CD14-positive monocyte (primary cell): ENCODE measurements at regions not wholly inside any gene's neighbourhood (a gene's known extent, or its start where the extent isn't known, plus 50 kb on each side); places are given as distances from the start of the nearest gene placed in this dataset.

Experiments used
- DNase-seq, 3 donors: peaks; one replicate each; pipeline ENCODE4 v3.0.0-alpha.2; 2011 to 2022
- H2AFZ ChIP-seq: 2 replicates; pipeline ENCODE4 v1.6.0; 2012; ENCODE audit warnings: mild to moderate bottlenecking, low read depth, low read length, inconsistent platforms; ENCODE audit not compliant: insufficient read depth, poor library complexity, severe bottlenecking
- H3K27ac ChIP-seq, 2 donors: 1 replicate in 1 of 2; 2 replicates in 1 of 2; pipeline ENCODE4 v1.5.1; 2012 to 2013; ENCODE audit warnings: low read length in 2 of 2, control low read depth in 1 of 2, inconsistent platforms in 1 of 2, low read depth in 1 of 2, mild to moderate bottlenecking in 1 of 2
- H3K27me3 ChIP-seq, 2 donors: one replicate each; pipeline versions ENCODE4 v1.6.0 to v1.6.1; 2011 to 2013; ENCODE audit warnings: low read length in 2 of 2; ENCODE audit not compliant: control insufficient read depth in 2 of 2, insufficient read depth in 2 of 2
- H3K36me3 ChIP-seq, 2 donors: replicated peaks in 1 of 2; 1 replicate in 1 of 2; 2 replicates in 1 of 2; pipeline versions ENCODE4 v1.5.1 to v1.6.1; 2012 to 2013; ENCODE audit warnings: low read length in 2 of 2, control low read depth in 1 of 2, inconsistent platforms in 1 of 2, mild to moderate bottlenecking in 1 of 2; ENCODE audit not compliant: insufficient read depth in 2 of 2, control insufficient read depth in 1 of 2
- H3K4me1 ChIP-seq, 2 donors: 1 replicate in 1 of 2; 2 replicates in 1 of 2; pipeline versions ENCODE4 v1.5.1 to v1.6.1; 2012 to 2013; ENCODE audit warnings: low read length in 2 of 2, control low read depth in 1 of 2, inconsistent platforms in 1 of 2, mild to moderate bottlenecking in 1 of 2, moderate library complexity in 1 of 2; ENCODE audit not compliant: insufficient read depth in 2 of 2, control insufficient read depth in 1 of 2
- H3K4me2 ChIP-seq: replicated peaks from 2 replicates; pipeline ENCODE3; 2012; ENCODE audit warnings: low read length, moderate library complexity, mild to moderate bottlenecking; ENCODE audit not compliant: poor library complexity, severe bottlenecking; ENCODE audit errors: extremely low read depth
- H3K4me3 ChIP-seq, 3 experiments: fragments of 200-600 bp in 1 of 3; sonication (generic) in 1 of 3; replicated peaks in 1 of 3; 1 replicate in 2 of 3; 2 replicates in 1 of 3; pipeline ENCODE4 v1.5.1; 2011 to 2013; ENCODE audit warnings: low read length in 3 of 3, mild to moderate bottlenecking in 3 of 3, control low read depth in 2 of 3, low read depth in 2 of 3, inconsistent platforms in 1 of 3, moderate library complexity in 1 of 3
- H3K79me2 ChIP-seq: 2 replicates; pipeline ENCODE4 v1.6.0; 2012; ENCODE audit warnings: mild to moderate bottlenecking, control low read depth, inconsistent platforms, low read length, moderate library complexity; ENCODE audit not compliant: insufficient read depth
- H3K9ac ChIP-seq: 2 replicates; pipeline ENCODE4 v1.6.0; 2017; ENCODE audit warnings: low read length, mild to moderate bottlenecking; ENCODE audit not compliant: insufficient read depth, poor library complexity, severe bottlenecking
- H3K9me3 ChIP-seq, 2 donors: replicated peaks in 1 of 2; 1 replicate in 1 of 2; 2 replicates in 1 of 2; pipeline versions ENCODE4 v1.5.1 to v1.6.1; 2012 to 2013; ENCODE audit warnings: low read length in 2 of 2, control low read depth in 1 of 2; ENCODE audit not compliant: control insufficient read depth in 1 of 2, insufficient read depth in 1 of 2
- H4K20me1 ChIP-seq: 2 replicates; pipeline ENCODE4 v1.6.0; 2012; ENCODE audit warnings: mild to moderate bottlenecking, low read length, control low read depth, moderate library complexity; ENCODE audit not compliant: insufficient read depth
- H3K27ac Mint-ChIP-seq, 7 donors: one replicate each; pipeline ENCODE4 v1.8.0; 2020; ENCODE audit warnings: mild to moderate bottlenecking in 7 of 7, mixed read lengths in 7 of 7, moderate library complexity in 6 of 7, inconsistent platforms in 2 of 7
- H3K27me3 Mint-ChIP-seq, 3 donors: one replicate each; pipeline ENCODE4 v1.8.0; 2021 to 2022; ENCODE audit warnings: low read depth in 3 of 3, mild to moderate bottlenecking in 3 of 3, mixed read lengths in 3 of 3, moderate library complexity in 3 of 3, inconsistent platforms in 1 of 3
- H3K36me3 Mint-ChIP-seq, 2 donors: one replicate each; pipeline ENCODE4 v1.8.0; 2020; ENCODE audit warnings: mixed read lengths in 2 of 2, inconsistent platforms in 1 of 2, mild to moderate bottlenecking in 1 of 2
- H3K4me1 Mint-ChIP-seq: one replicate; pipeline ENCODE4 v1.8.0; 2020; ENCODE audit warnings: mild to moderate bottlenecking, mixed read lengths
- H3K4me3 Mint-ChIP-seq, 2 donors: one replicate each; pipeline ENCODE4 v1.8.0; 2020; ENCODE audit warnings: mild to moderate bottlenecking in 2 of 2, mixed read lengths in 2 of 2, moderate library complexity in 1 of 2
- H3K9me3 Mint-ChIP-seq, 7 donors: one replicate each; pipeline ENCODE4 v1.8.0; 2020 to 2022; ENCODE audit warnings: mixed read lengths in 7 of 7, mild to moderate bottlenecking in 6 of 7, moderate library complexity in 6 of 7, inconsistent platforms in 2 of 7
- WGBS: methylation state at CpG from one replicate; pipeline ENCODE4 v1.1.5; 2013; ENCODE audit warnings: missing lambda C conversion rate; ENCODE audit not compliant: insufficient coverage; 5-methylcytosine and 5-hydroxymethylcytosine counted together
- intact Hi-C, 2 donors: fragments of 100-400 bp; cut with micrococcal nuclease; formaldehyde crosslinking; loops; one replicate each; pipeline versions ENCODE4 v1.15.0 to v1.15.1; 2023
- TF ChIP-seq, protein P1 (sequence below): fragments of 200-600 bp; IDR thresholded peaks from one replicate; pipeline ENCODE4 v1.8.0; 2022; ENCODE audit warnings: antibody characterized with exemption, mild to moderate bottlenecking

DNA sequence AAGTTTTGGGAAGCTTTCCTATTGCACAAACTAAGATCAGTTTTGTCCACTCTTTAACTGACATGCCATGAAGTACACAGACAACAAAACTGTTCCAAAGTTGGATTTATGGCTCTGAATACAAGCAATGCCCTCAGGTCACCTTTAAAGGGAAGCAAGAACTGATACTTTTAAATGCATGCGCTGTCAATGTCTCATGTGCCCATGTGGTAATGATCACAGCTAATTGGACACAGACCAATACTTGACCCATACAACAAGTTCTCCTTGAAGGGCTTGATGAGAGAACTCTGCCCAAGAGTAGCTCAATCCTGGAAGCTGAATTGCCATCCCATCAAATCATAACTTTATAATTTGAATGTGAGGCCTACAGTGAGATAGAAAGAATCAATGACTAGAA is 624.9 kb downstream of the ETS1 start:
- Mint-ChIP-seq H3K36me3 (no peaks in the 10 kb centered on the region), H3K27me3 (peaks cover 0 to 3% (median 0%) of the 10 kb centered on the region in 3 donors), H3K27ac (no peak overlapping the region), H3K9me3 (peaks cover 0 to 3% (median 0%) of the 10 kb centered on the region in 7 donors), H3K4me3 (no peak overlapping the region), H3K4me1 (no peaks in the 10 kb centered on the region)
- Histone ChIP-seq H4K20me1 (no peaks in the 10 kb centered on the region), H3K9ac (no peak overlapping the region), H3K4me2 (no peak overlapping the region), H3K36me3 (no peaks in the 10 kb centered on the region), H3K27me3 (no peaks in the 10 kb centered on the region), H2AFZ (no peak overlapping the region), H3K9me3 (no peaks in the 10 kb centered on the region), H3K4me1 (no peaks in the 10 kb centered on the region), H3K4me3 (no peak overlapping the region), H3K27ac (no peak overlapping the region), H3K79me2 (no peaks in the 10 kb centered on the region)
- intact Hi-C loops, result no loop called here
- TF ChIP-seq, protein P1, sequence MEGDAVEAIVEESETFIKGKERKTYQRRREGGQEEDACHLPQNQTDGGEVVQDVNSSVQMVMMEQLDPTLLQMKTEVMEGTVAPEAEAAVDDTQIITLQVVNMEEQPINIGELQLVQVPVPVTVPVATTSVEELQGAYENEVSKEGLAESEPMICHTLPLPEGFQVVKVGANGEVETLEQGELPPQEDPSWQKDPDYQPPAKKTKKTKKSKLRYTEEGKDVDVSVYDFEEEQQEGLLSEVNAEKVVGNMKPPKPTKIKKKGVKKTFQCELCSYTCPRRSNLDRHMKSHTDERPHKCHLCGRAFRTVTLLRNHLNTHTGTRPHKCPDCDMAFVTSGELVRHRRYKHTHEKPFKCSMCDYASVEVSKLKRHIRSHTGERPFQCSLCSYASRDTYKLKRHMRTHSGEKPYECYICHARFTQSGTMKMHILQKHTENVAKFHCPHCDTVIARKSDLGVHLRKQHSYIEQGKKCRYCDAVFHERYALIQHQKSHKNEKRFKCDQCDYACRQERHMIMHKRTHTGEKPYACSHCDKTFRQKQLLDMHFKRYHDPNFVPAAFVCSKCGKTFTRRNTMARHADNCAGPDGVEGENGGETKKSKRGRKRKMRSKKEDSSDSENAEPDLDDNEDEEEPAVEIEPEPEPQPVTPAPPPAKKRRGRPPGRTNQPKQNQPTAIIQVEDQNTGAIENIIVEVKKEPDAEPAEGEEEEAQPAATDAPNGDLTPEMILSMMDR, result no peak
- no CpG with 5 or more reads among the region's 1 CpG for WGBS
- no peak for DNase-seq

DNA sequence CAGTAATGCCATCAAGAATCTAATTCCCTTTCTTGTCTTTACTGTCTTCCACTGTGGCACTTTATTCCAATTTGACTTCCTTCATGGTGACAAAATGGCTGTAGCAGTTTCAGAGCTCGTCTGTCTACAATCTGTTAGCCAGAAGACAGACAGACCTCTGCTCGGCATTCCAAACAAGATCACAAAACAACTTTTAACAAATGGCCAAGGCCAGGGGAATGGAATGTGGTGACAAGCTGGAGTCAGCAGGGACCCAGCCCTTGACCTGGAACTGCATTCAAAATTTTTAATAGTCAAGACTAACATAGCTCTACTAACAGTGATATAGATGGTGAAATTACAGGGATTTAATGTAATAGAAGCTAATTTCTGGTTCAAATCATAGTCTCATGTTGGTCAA is 637.2 kb downstream of the ETS1 start:
- Histone ChIP-seq H3K36me3 (no peaks in the 10 kb centered on the region), H3K4me3 (no peak overlapping the region), H3K4me1 (no peaks in the 10 kb centered on the region), H4K20me1 (no peaks in the 10 kb centered on the region), H3K4me2 (no peak overlapping the region), H3K27ac (no peak overlapping the region), H3K9ac (no peak overlapping the region), H3K27me3 (no peaks in the 10 kb centered on the region), H3K79me2 (no peaks in the 10 kb centered on the region), H3K9me3 (no peaks in the 10 kb centered on the region), H2AFZ (no peak overlapping the region)
- Mint-ChIP-seq H3K27ac (peak overlapping the region in 1 of 7 donors; percentile 16), H3K4me3 (no peak overlapping the region), H3K9me3 (peaks cover 0 to 14% (median 2%) of the 10 kb centered on the region in 7 donors), H3K36me3 (no peaks in the 10 kb centered on the region), H3K27me3 (peaks cover 0 to 1% (median 0%) of the 10 kb centered on the region in 3 donors), H3K4me1 (no peaks in the 10 kb centered on the region)
- TF ChIP-seq, protein P1, result no peak
- intact Hi-C loops, result no loop called here
- no peak for DNase-seq
- WGBS, result 83% methylated on average over 1 of the region's 2 CpGs
